ENCODE measurements at regions not wholly inside any gene's neighbourhood (a gene's known extent, or its start where the extent isn't known, plus 50 kb on each side); places are given as distances from the start of the nearest gene placed in this dataset.
"Not testable (repeated sequence)": the region's sequence is repeated elsewhere in the genome, so short reads cannot be mapped to it uniquely, and the experiment has no call there.

DNA sequence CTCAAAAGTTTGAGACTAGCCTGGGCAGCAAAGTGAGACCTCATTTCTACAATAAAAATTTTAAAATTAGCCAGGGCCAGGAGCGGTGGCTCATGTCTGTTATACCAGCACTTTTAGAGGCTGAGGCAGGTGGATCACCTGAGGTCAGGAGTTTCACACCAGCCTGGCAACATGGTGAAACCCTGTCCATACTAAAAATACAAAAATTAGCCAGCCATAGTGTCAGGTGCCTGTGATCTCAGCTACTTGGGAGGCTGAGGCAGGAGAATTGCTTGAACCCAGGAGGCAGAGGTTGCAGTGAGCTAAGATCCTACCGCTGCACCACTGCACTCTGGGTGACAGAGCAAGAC is 85.1 kb upstream of the MAP4 start:
- not testable (repeated sequence) for DNase-seq

DNA sequence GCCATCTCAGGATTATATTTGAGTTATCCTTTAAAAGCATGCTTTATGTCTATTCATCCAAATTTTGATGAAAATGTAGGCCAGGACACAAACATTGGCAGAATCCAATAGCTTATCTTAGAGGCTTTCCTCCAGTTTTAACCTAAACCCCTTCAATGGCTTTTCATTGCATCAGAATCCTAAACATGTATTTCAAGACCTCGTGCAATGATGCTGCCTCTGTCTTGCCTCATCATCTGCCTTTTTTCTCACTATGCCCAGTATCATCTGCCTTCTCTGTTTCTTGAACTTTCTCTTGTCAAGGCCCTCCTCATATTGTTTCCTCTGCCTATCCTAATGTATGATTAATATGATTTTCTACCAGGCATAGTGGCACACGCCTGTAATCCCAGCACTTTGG is 76.1 kb upstream of the MAP4 start:
- no peak for DNase-seq

DNA sequence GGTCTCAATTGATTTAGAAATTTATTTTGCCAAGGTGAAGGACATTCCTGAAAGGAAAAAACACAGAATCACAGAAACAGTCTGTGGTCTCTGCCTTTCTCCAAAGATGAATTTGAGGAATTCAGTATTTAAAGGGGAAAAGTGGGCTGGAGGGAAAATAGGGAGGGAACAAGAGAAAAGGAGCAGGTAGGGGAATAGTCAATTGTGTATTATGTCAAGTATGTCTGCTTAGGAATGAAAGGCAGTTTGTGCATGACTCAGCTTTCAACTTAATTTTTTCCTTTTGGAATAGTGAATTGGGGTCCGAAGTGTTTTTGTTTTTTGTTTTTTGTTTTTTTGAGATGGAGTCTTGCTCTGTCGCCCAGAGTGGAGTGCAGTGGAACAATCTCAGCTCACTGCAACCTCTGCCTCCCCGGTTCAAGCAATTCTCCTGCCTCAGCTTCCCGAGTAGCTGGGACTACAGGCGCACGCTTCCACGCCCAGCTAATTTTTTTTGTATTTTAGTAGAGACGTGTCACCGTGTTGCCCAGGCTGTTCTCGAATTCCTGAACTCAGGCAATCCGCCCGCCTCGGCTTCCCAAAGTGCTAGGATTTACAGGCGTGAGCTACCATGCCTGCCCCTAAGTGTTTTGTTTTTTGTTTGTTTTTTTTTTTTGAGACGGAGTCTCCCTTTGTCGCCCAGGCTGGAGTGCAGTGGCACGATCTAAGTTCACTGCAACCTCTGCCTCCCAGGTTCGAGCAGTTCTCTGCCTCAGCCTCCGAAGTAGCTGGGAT is 74.1 kb upstream of the MAP4 start:
- no peak for DNase-seq

DNA sequence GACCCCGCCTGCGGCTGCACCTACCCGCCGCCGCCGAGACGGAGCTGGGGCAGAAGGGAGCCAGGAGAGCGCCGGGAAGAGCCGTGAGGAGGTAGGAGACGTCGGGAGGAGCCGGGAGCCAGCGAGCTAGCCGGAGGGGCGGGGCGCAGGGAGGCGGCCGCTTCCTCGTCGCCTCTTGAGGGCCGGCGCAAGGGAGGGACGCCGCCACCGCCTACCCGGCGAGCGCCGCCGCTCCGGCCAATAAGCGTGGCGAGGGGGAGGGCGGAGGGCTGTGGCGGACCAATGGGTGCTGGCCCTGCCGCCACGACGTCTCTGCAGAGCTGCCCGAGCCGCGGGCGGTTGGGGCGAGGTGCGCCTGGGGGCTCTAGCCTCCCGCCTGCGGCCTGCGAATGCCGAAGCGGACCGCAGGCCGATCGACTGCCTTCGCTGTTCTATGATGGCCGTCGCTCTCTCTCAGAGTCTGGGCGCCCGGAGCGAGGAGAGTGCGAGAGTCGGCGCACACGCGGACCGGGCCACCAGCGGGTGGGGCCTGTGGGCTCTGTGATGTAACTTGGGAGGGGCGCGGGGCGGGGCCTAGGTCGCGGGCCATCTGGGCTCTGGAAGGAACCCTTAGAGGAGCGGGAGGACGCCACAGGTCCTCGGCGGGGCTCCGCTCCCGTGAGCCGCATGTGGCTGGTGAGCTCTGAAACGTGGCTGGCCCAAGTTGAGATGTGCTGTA is 72.7 kb upstream of the MAP4 start:
- peak; percentile 94 for DNase-seq

DNA sequence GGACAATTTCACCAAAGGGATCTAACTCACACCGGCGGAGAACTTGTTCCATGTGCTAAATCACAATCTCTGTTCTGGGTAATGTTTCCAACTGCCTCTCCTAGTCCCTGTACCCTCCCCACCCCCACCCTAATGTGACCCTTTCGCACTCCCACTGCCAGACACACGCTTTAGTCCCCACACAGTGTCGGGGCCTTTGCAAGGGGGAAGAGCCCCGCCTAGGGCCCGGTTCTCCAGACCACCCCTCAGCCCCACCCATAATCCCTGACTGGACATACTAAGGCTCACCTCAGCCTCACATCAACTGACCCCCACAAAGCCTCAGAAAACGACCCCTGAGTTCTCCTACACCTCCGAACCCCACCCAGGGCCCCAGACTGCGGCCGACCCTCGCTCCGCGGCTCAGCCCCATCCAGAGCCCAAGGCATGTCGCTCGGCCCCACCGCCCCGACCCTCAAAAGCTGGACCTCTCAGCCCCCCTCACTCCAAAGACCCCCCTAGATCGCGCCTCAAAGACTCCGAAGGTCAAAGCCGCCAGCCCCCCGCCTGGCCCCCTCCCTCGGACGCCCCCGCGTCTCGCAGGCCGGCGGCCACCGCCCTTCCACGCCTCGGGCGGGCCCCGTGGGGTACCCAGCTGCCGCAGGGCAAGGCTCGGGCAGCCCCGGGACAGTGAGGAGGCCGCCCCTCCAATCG is 72.0 kb upstream of the MAP4 start:
- peak; percentile 25 for DNase-seq

DNA sequence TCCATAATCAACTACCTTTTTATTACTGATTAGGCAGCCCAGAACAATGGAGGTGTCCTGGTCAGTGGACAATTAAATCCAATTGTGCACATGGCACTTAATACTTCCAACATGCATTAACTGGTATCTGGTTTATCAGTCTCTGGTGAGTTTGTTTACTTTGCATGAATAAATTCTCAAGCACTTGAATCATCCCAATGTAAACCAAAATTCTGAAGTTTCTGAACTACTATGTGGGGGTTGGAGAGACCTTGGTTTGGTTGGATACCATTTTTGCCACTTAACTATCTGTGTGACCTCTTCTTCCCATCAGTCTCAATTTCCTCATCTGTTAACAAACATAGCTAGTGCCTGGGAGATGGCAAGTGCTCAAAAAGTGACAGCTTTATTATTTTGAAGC is 70.5 kb upstream of the MAP4 start:
- DNase-seq = no peak

DNA sequence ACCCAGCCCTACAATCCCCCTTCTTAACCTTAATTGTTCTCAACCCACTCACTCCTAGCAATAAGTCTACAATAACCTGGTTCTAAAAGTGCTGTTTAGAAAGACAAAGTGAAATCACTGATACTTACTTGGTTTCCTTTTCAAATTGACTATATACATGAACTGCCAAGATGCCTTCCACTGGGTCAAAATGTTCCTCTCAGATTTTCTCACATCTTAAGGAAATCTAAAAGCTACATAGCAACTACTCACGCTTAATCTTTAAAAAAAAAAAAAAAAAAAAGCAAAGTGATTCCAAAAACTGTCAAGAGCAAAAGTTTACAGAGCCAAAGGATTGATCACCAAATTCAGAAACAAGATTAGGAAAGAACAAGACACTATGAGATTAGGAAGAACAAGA is 68.7 kb upstream of the MAP4 start:
- DNase-seq = no peak

DNA sequence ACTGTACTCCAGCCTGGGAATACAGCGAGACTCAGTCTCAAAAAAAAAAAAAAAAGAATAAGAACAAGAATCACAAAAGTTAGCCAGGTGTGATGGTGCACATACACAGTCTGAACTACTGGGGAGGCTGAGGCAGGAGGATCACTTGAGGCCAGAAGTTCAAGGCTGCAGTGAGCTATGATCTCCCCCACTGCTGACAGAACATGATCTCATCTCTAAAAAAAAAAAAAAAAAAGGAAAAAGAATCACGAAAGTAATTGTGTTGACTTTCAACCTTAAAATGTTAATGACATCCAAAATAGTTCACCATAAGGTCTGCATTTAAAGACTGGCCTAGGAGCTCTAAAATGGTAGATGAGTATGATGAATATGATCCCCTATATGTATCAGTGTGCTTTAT is 68.0 kb upstream of the MAP4 start:
- DNase-seq = no peak

DNA sequence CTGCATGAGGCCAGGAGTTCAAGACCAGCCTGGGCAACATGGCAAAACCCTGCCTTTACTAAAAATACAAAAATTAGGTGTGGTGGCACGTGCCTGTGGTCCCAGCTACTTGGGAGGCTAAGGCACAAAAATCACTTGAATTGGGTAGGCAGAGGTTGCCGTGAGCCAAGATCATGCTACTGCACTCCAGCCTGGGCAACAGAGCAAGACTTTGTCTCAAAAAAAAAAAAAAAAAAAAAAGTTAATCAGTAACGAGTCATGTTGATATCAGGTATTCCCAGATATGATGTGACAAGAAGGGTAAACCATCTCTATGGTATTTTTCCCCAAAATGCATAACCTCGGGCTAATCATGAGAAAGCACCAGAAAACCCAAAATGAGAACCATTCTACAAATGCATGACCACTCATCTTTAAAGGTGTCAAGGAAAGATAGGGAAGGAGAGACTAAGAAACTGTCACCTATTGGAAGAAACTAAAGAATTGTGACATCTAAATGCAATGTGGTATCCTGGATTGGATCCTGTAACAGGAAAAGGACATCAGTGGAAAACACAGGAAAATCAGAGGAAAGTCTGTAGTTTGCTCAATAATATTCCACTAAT is 66.5 kb upstream of the MAP4 start:
- no peak for DNase-seq

DNA sequence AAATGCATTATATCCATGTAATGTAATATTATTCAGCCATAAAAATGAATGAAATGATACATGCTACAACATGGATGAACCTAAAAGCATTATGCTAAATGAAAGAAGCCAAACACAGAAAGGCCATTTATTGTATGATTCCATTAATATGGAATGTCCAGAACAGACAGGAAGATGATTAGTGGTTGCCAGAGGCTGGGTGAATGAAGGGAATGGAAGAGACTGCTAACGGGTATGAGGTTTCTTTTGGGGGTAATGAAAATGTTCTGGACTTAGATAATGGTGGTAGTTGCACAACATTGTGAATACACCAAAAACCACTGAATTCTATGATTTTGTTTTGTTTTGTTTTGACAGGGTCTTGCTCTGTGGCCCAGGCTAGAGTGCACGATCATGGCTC is 61.6 kb upstream of the MAP4 start:
- DNase-seq = no peak

DNA sequence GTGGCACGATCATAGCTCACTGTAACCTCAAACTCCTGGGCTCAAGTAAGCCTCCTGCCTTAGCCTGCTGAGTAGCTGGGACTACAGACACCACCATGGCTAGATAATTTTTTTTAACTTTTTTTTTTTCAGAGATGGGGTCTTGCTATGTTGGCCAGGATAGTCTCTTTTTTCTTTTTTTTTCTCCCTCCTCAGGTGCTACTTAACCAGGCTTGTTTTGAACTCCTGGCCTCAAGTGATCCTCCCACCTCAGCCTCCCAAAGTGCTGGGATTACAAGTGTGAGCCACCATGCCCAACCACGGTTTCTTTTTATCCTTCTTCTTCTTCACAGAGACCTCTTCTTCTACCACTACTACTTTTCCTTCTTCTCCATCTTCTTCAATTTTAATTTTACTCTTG is 53.8 kb upstream of the MAP4 start:
- DNase-seq = no peak

DNA sequence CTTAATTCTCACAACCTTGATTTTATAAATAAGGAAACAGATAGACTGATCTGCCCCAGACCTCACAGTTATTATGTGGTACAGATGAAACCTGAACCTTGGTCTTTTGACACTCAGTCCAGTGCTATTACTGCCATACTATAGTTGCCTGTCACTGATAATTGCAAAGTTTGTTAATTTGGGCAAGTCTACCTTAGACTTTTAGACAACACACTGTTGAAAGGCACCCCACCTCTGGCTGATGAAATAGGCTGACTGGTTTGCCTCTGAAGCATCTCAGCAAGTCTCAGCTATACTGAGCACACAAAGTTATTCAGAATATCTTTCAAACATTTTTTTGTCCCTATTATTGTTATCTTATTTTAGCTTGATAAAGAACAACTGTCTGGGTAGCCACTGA is 53.1 kb upstream of the MAP4 start:
- DNase-seq = no peak

DNA sequence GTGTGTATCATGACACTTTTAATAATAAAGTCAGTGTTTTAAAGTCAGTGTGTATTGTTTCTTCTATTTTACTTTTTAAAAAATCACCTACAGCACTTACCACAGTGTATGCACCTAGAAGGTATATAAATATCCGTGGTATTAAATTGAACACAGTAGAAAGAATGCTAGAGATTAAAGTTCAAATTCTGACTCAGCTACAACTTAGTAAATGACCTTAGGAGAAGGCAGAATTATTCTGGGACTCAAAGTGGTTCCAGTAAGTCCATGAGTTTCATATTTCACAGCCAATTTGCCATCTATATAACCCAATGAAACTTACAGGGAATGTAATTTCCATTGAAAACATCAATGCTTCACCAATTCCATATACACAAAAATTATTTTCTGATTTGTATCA is 52.7 kb upstream of the MAP4 start:
- DNase-seq = no peak

DNA sequence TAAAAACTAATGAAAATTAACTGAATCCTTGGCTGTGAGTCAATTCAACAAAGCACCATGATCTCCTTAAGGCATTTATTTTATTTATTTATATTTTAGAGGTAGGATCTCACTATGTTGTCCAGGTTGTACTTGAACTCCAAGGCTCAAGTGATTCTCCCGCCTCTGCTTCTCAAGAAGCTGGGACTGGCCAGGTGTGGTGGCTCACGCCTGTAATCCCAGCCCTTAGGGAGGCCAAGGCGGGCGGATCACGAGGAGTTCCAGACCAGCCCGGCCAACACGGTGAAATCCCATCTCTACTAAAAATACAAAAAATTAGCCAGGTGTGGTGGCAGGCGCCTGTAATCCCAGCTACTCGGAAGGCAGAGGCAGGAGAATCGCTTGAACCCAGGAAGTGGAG is 52.1 kb upstream of the MAP4 start:
- DNase-seq = not testable (repeated sequence)

DNA sequence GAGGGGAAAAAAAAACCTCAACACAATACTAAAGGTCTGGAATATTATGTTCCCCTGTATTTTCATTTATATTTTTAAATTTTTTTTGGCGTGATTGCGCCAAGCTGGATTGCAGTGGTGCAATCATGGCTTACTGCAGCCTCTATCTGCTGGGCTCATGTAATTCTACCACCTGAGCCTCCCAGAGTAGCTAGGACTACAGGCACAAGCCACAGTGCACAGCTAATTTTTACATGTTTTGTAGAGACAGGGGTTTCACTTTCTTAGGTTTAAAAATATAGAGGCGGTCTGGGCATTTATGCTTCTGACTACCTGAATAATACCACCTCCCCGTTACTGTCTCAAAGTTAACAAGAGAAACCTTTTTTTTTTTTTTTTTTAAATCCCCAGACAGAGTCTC is 51.1 kb upstream of the MAP4 start:
- no peak for DNase-seq

All from NCI-H2029 treated with DMSO at 0.1 percent for 48 hours (cell line).